Cardiac fibroblast (primary cell): ENCODE measurements at regions not wholly inside any gene's neighbourhood (a gene's known extent, or its start where the extent isn't known, plus 50 kb on each side); places are given as distances from the start of the nearest gene placed in this dataset.
"Not testable (repeated sequence)": the region's sequence is repeated elsewhere in the genome, so short reads cannot be mapped to it uniquely, and the experiment has no call there.

Experiments used
- DNase-seq, 2 donors: peaks; one replicate each; pipeline versions ENCODE4 v3.0.0 to v3.0.0-alpha.2; 2010; ENCODE audit warnings: low read depth in 2 of 2
- H3K4me3 ChIP-seq, 2 donors: replicated peaks in 1 of 2; 1 replicate in 1 of 2; 2 replicates in 1 of 2; pipeline ENCODE4 v1.5.1; 2011; ENCODE audit warnings: low read depth in 2 of 2, low read length in 2 of 2, mild to moderate bottlenecking in 2 of 2, moderate library complexity in 1 of 2
- CTCF ChIP-seq: IDR thresholded peaks from one replicate; pipeline ENCODE4 v1.5.1; 2011; ENCODE audit warnings: low read depth, mild to moderate bottlenecking, low read length, inconsistent platforms

GRCh38 chr13:90055760-90056159 lies 1291.7 kb upstream of the MIR17HG start:
- TF ChIP-seq CTCF = no peak
- no peak for DNase-seq
- H3K4me3 ChIP-seq = no peak overlapping the region

GRCh38 chr13:90064226-90064625 lies 1283.3 kb upstream of the MIR17HG start:
- not testable (repeated sequence) for H3K4me3 ChIP-seq, DNase-seq

GRCh38 chr13:90068658-90069057 lies 1278.8 kb upstream of the MIR17HG start:
- DNase-seq = no peak
- H3K4me3 ChIP-seq = no peak overlapping the region
- TF ChIP-seq CTCF = no peak

- no peak for TF ChIP-seq CTCF
- H3K4me3 ChIP-seq = no peak overlapping the region
- no peak for DNase-seq
These were observed 1277.1 kb upstream of the MIR17HG start for GRCh38 chr13:90070362-90070761.

- H3K4me3 ChIP-seq = no peak overlapping the region
- DNase-seq = no peak
- no peak for TF ChIP-seq CTCF
These were observed 1276.5 kb upstream of the MIR17HG start for GRCh38 chr13:90070837-90071525.

DNA sequence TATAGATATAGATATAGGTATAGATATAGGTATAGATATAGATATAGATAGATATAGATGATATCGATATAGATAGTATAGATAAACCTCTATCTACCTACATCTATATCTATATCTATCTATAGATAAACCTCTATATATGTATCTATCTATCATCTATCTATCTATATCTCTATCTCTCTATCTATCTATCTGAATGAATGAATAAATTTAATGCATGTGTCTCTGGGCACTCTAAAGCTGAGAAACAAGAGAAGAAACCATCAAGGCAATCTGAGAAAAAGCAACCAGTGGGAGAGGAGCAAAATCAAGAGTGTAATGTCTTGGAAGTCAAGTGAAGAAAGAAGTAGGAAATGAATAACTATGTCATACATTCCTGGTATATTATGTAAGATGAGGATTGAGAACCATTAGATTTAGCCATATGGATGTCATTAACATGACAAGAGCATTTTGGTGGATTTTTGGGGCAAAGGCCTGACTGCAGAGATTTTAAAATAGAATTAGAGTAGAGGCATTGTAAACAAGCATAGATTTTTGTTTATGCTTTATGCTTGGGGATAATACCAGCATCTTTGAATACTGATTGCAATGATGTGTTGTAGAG lies 1262.7 kb upstream of the MIR17HG start:
- no peak overlapping the region for H3K4me3 ChIP-seq
- TF ChIP-seq CTCF = no peak
- peak; percentile 1 to 12 for DNase-seq

DNA sequence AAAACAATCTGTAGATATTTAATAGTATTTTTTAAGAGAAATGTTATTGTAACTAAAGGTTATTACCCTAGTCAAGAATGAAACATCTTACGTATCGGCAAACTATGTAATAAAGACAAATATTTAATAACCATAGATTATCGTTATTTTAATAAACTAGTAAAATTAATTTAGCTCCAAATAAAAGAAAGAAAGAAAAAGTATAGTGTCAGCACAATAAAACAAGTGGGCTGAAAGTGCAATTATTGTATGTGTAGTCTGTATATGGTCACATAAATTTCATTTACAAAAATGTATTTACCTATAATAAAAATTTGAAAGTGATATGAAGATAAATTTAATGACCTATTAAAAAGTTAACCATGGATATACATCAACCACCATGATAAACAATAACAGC lies 1258.4 kb upstream of the MIR17HG start:
- no peak for DNase-seq

More for the DNA sequence above, 1258.4 kb upstream of the MIR17HG start:
- TF ChIP-seq CTCF = no peak
- no peak overlapping the region for H3K4me3 ChIP-seq
